ENCODE measurements at regions not wholly inside any gene's neighbourhood (a gene's known extent, or its start where the extent isn't known, plus 50 kb on each side); places are given as distances from the start of the nearest gene placed in this dataset.

DNA sequence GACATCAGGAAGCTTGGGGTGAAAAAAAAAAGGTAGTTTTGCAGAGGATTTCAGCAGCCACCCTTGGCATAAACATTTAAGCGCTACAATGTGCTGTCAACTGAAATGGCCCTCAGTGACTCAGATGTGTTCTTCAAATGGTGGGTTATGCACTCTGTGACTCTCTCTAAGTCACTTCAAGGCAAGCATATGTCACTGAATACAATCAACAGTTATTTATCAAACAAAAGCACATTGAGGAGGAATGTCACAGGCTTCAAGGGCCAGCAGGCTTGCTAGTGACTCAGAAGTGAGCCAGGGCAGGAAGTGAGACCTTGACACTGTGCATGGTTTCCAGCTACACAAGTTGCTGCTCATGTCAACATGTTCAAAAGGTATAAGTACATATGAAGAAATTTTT is 523.7 kb upstream of the HTR2A start:
- TF ChIP-seq, protein P1, sequence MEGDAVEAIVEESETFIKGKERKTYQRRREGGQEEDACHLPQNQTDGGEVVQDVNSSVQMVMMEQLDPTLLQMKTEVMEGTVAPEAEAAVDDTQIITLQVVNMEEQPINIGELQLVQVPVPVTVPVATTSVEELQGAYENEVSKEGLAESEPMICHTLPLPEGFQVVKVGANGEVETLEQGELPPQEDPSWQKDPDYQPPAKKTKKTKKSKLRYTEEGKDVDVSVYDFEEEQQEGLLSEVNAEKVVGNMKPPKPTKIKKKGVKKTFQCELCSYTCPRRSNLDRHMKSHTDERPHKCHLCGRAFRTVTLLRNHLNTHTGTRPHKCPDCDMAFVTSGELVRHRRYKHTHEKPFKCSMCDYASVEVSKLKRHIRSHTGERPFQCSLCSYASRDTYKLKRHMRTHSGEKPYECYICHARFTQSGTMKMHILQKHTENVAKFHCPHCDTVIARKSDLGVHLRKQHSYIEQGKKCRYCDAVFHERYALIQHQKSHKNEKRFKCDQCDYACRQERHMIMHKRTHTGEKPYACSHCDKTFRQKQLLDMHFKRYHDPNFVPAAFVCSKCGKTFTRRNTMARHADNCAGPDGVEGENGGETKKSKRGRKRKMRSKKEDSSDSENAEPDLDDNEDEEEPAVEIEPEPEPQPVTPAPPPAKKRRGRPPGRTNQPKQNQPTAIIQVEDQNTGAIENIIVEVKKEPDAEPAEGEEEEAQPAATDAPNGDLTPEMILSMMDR (conservative IDR thresholded peaks at IDR 0.05), result no peak
- TF ChIP-seq ZFX (IDR thresholded peaks at IDR 0.05), result no peak

DNA sequence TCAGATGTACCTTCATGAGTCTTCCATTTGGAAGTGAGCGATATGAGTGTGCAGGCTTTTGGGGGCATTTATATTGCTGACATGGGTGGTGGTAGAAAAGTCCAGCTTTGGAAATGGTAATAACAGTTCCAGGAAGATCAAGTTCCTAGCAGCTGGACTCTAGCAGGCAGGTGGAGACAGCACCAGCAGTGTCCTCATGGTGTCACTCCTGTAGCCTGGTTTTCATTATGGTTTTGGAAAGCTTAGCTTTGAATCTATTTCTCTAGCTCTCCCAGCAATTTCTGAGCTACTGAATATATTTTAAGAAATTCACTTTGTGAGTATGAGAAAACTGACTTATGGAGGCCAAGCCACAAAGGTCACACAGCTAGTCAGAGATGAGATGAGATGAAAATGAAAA is 523.2 kb upstream of the HTR2A start:
- TF ChIP-seq ZFX (IDR thresholded peaks at IDR 0.05), result no peak
- TF ChIP-seq, protein P1 (conservative IDR thresholded peaks at IDR 0.05), result no peak
- H3K27ac ChIP-seq, result no peak overlapping the region

More for the DNA sequence above, 523.7 kb upstream of the HTR2A start:
- H3K27ac ChIP-seq, result no peak overlapping the region

DNA sequence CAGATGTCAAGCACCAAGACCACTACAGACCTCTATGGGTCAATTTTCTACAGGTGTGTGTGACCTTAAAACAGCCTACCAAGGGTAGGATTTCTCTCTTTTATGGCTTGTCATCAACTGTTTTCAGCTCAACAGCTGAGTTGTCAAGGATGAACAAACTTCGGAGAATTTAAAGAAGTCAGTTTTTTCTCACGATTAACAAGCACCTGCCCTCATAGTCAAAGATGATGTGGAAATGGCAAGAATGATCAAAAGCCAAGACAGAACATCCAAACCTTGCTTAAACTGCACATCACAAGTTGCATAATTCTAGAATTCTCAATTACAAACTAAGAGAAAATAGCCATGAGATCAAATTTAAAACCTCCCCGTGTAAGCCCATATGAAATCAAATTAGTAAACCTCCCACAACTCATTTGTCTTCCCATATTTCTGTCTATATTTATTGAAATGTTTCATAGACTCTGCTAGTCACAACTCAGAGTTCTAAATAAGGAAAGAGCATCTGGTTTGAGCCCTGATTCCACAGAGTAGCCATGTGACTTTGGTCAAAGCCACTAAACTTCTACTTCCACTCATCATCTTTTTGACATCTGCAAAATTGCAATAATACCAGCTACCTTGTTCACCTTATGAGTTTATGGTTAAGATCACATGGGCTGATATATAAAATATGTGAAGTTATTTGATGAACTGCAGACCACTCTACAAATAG is 521.5 kb upstream of the HTR2A start:
- TF ChIP-seq, protein P1 (conservative IDR thresholded peaks at IDR 0.05), result no peak
- no peak for TF ChIP-seq ZFX (IDR thresholded peaks at IDR 0.05)
- no peak overlapping the region for H3K27ac ChIP-seq

DNA sequence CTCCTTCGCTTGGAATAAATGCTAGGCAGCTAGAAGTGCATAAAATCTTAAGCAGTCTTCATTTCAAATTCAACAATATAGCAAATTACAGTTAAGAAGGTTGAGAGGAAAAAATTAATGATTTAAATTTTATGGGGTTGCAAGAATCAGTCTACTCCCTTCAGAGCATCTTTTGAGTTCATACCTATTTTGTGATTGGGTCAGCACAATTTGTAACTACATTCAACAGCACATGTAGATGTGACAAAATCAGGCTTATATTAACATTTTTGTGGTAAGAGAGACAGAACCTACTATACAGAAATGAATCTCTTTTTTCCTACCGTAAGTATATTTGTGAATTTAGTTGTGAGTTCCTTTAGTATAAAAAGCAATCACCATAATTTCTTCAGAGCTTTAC is 520.6 kb upstream of the HTR2A start:
- H3K27ac ChIP-seq, result no peak overlapping the region
- TF ChIP-seq ZFX (IDR thresholded peaks at IDR 0.05), result no peak

DNA sequence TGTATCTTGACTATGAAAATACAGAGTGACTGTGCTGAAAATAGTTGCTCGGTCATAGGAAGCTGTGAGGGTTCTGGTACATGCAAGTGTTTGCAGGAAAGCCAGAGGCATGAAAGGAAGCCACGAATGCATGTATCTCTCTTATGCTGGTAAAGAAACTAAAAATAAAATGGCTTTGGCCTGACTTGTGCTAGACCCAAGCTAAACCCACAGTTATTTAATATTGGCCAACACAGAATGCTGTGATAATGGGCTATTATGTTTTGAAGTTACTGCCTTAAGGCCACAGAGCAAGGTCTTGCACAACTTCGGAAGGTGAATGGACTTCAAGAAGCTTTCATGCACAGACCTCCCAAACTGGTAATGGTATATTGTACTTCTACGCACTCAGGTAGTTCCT is 518.2 kb upstream of the HTR2A start:
- no peak overlapping the region for H3K27ac ChIP-seq
- TF ChIP-seq, protein P1 (conservative IDR thresholded peaks at IDR 0.05), result no peak
- TF ChIP-seq ZFX (IDR thresholded peaks at IDR 0.05), result no peak

DNA sequence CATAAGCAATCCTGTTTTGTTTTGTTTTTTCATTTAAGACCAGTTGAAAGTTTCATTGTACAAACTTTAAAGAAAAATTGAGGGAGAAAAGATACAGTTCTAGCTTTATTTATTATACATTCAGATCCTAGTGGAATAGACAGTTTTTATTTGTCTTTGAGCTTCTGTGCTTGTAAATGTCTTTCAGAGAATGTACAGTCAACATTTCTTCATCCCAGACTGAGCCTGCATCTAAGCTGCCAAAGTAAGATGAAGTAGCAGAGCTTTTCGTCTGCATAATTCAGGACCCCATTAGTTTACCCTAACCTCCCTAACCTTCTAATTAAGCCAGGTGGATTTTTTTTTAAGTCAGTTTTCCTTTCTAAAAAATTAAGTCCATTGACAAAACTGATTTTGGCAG is 516.7 kb upstream of the HTR2A start:
- TF ChIP-seq, protein P1 (conservative IDR thresholded peaks at IDR 0.05), result no peak
- TF ChIP-seq ZFX (IDR thresholded peaks at IDR 0.05), result no peak
- no peak overlapping the region for H3K27ac ChIP-seq

DNA sequence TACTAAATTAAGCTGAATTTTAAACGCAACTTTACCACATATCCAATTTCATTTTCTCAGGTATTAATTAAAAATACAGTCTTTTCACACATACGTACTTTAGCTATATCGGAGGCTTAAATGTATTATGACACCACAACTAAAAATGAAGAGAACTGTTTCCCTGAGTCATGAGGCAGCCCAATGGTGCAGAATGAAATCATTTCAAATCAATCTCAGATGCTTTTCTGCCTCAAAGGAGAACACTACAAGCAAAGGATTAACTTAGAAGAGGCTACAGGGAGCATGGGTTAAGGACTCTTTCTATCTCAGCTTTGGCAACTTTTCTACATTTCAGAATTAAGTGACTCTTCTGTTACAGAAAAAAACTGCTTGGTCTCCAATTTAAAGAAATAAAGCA is 516.3 kb upstream of the HTR2A start:
- TF ChIP-seq, protein P1 (conservative IDR thresholded peaks at IDR 0.05), result no peak
- no peak for TF ChIP-seq ZFX (IDR thresholded peaks at IDR 0.05)
- H3K27ac ChIP-seq, result no peak overlapping the region

DNA sequence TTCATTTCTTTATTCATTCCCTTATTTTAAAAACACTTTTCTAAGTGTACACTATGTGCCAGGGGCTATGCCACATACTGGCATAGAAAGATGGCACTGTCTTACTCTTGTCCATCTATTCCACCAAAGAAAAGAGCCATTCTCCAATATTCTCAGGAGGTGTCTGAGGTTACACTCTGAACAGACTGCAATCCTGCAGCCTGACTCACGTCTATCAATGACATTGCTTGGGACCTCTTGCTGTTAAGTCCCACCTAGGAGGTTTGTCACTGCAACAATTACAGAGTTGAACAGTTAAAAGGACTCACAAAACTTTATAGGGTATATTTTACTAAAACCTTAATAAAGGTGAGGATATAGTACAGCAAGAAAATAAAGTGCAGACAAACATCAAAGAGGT is 512.9 kb upstream of the HTR2A start:
- no peak overlapping the region for H3K27ac ChIP-seq
- TF ChIP-seq, protein P1 (conservative IDR thresholded peaks at IDR 0.05), result no peak
- no peak for TF ChIP-seq ZFX (IDR thresholded peaks at IDR 0.05)

Measured in C4-2B (cell line).